Calu3 (cell line): ENCODE measurements at regions not wholly inside any gene's neighbourhood (a gene's known extent, or its start where the extent isn't known, plus 50 kb on each side); places are given as distances from the start of the nearest gene placed in this dataset.

Source experiments
- BruUV-seq: library from RNA; stranded (reverse); fragments of 400-500 nt; replicated peaks from 2 replicates; lab custom pipeline; 2021; lab: Mats Ljungman, UMichigan
- CTCF ChIA-PET: fragments of 300-600 bp; sonication (Branson Sonifier 250); formaldehyde crosslinking; loops from one replicate; lab custom pipeline; 2022; ENCODE audit warnings: antibody characterized with exemption; lab: Charles Lee
- DNase-seq: peaks from one replicate; pipeline ENCODE4 v3.0.0; 2022
- H3K27ac Mint-ChIP-seq: one replicate; pipeline ENCODE4 v1.8.0; 2022; ENCODE audit warnings: mixed read lengths; ENCODE audit not compliant: unreplicated experiment
- H3K27me3 Mint-ChIP-seq: one replicate; pipeline ENCODE4 v1.8.0; 2022; ENCODE audit warnings: mixed read lengths; ENCODE audit not compliant: unreplicated experiment
- H3K36me3 Mint-ChIP-seq: one replicate; pipeline ENCODE4 v1.8.0; 2022; ENCODE audit warnings: mild to moderate bottlenecking, moderate library complexity, mixed read lengths; ENCODE audit not compliant: insufficient read depth, unreplicated experiment
- H3K4me1 Mint-ChIP-seq: one replicate; pipeline ENCODE4 v1.8.0; 2022; ENCODE audit warnings: mild to moderate bottlenecking, low read depth, mixed read lengths; ENCODE audit not compliant: unreplicated experiment
- H3K4me3 Mint-ChIP-seq: one replicate; pipeline ENCODE4 v1.8.0; 2022; ENCODE audit warnings: mild to moderate bottlenecking, low read depth, moderate library complexity, mixed read lengths; ENCODE audit not compliant: unreplicated experiment
- H3K9me3 Mint-ChIP-seq: one replicate; pipeline ENCODE4 v1.8.0; 2022; ENCODE audit warnings: low read depth, mixed read lengths; ENCODE audit not compliant: unreplicated experiment
- intact Hi-C: fragments of 100-400 bp; cut with micrococcal nuclease; formaldehyde crosslinking; loops from one replicate; pipeline ENCODE4 v1.10.0; 2022; ENCODE audit not compliant: unreplicated experiment
- TF ChIP-seq, protein P1 (sequence below): fragments of 200-600 bp; IDR thresholded peaks from one replicate; pipeline ENCODE4 v1.8.0; 2022; ENCODE audit warnings: antibody characterized with exemption; ENCODE audit not compliant: unreplicated experiment

- intact Hi-C loops, result loop anchor here (5.0 kb wide), 1 partner anchor 1980 kb away; no protein-coding TSS in a partner anchor
- Mint-ChIP-seq H3K4me3 (no peak overlapping the region), H3K36me3 (no peaks in the 10 kb centered on the region), H3K27ac (no peak overlapping the region), H3K4me1 (no peaks in the 10 kb centered on the region), H3K9me3 (no peaks in the 10 kb centered on the region), H3K27me3 (no peaks in the 10 kb centered on the region)
- CTCF ChIA-PET, result no interaction called here
- DNase-seq, result no peak
- TF ChIP-seq, protein P1, sequence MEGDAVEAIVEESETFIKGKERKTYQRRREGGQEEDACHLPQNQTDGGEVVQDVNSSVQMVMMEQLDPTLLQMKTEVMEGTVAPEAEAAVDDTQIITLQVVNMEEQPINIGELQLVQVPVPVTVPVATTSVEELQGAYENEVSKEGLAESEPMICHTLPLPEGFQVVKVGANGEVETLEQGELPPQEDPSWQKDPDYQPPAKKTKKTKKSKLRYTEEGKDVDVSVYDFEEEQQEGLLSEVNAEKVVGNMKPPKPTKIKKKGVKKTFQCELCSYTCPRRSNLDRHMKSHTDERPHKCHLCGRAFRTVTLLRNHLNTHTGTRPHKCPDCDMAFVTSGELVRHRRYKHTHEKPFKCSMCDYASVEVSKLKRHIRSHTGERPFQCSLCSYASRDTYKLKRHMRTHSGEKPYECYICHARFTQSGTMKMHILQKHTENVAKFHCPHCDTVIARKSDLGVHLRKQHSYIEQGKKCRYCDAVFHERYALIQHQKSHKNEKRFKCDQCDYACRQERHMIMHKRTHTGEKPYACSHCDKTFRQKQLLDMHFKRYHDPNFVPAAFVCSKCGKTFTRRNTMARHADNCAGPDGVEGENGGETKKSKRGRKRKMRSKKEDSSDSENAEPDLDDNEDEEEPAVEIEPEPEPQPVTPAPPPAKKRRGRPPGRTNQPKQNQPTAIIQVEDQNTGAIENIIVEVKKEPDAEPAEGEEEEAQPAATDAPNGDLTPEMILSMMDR, result no peak
- no TSS peak for BruUV-seq
These were observed 458.8 kb downstream of the TFAP2B start for GRCh38 chr6:51277474-51277873.

DNA sequence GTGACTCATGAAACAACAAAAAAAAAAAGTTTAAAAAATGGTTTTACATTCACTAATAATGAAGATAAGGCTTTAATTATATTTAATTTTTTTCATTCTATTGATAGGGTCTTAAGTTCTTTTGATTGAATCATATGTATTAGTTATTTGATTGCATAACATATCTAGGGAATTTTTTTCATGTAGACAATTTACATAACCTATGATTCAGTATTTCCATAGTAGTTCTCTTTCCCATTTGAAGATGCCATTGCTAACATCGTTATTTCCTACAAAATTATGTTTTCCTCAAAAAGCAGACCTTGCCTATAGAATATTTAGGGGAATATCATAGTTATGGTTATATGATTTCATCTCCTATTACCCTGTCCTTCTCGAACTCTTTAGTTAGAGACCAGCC lies 463.4 kb downstream of the TFAP2B start:
- no peak overlapping the region for H3K27ac Mint-ChIP-seq
- no peak overlapping the region for H3K4me3 Mint-ChIP-seq
- TF ChIP-seq, protein P1, result no peak
- intact Hi-C loops, result no loop called here
- no peaks in the 10 kb centered on the region for H3K36me3 Mint-ChIP-seq
- BruUV-seq, result no TSS peak
- DNase-seq, result no peak
- H3K4me1 Mint-ChIP-seq, result no peaks in the 10 kb centered on the region
- CTCF ChIA-PET, result no interaction called here
- H3K9me3 Mint-ChIP-seq, result no peaks in the 10 kb centered on the region
- no peaks in the 10 kb centered on the region for H3K27me3 Mint-ChIP-seq

DNA sequence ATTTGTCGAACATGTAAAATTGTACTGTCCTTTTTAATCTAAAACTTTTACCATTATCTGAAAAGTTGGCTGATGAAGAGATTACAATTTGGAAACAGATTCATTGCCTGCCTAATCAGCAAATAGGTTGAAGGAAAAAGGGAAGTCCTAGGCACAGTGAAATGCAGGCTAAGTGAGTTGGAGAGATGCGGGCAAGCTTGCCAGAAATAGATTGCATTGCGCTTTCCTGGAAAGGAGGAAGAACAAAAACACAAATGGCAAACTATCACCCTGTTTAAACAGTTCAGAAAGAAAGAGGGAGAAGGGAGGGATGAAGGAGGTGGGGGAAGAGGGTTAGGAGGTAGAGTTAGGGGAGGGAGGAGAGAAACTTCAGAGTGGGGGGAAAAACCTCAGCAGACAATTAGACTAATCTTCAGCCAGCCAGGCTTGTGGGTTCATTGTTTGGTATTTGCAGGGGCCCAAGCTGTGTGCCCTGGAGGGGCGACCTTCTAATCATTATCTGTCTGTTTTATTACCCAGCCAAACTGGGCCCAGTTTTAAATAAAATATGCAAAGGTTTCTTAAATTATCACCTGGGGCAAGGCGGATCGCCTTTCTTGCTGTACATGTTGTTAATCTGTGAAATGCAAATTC lies 465.2 kb downstream of the TFAP2B start:
- TF ChIP-seq, protein P1, result no peak

DNA sequence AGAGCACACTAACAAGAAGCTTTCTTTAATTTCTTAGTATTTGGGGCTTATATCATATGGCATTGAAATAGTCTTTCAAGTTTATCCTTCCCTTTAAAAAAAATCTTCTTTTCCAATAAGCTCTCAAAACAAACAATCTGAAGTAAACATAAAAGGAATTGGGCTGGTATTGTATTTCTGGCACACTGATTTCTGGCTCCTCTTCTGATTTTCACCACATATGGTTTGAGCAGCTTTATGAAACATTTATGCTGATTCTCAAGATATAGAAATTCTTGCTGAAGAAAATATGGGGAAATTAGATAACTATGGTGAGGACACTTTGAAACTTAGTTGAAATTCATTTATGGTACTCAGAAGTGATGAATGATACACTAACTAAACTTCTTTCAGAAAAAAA lies 467.2 kb downstream of the TFAP2B start:
- DNase-seq, result no peak
- H3K36me3 Mint-ChIP-seq, result no peaks in the 10 kb centered on the region
- intact Hi-C loops, result no loop called here
- CTCF ChIA-PET, result no interaction called here
- H3K4me1 Mint-ChIP-seq, result no peaks in the 10 kb centered on the region
- no peak overlapping the region for H3K27ac Mint-ChIP-seq
- TF ChIP-seq, protein P1, result no peak
- H3K27me3 Mint-ChIP-seq, result no peaks in the 10 kb centered on the region
- H3K9me3 Mint-ChIP-seq, result no peaks in the 10 kb centered on the region
- no peak overlapping the region for H3K4me3 Mint-ChIP-seq
- BruUV-seq, result no TSS peak

More for the DNA sequence above, 465.2 kb downstream of the TFAP2B start:
- no peaks in the 10 kb centered on the region for H3K36me3 Mint-ChIP-seq
- no peak overlapping the region for H3K4me3 Mint-ChIP-seq
- no peaks in the 10 kb centered on the region for H3K4me1 Mint-ChIP-seq
- no TSS peak for BruUV-seq
- no peaks in the 10 kb centered on the region for H3K9me3 Mint-ChIP-seq
- no peak overlapping the region for H3K27ac Mint-ChIP-seq
- intact Hi-C loops, result no loop called here
- CTCF ChIA-PET, result no interaction called here
- no peak for DNase-seq
- no peaks in the 10 kb centered on the region for H3K27me3 Mint-ChIP-seq
